Cardiac muscle cell (in vitro differentiated cells and primary cell): ENCODE measurements at regions not wholly inside any gene's neighbourhood (a gene's known extent, or its start where the extent isn't known, plus 50 kb on each side); places are given as distances from the start of the nearest gene placed in this dataset.
"Not testable (repeated sequence)": the region's sequence is repeated elsewhere in the genome, so short reads cannot be mapped to it uniquely, and the experiment has no call there.

Experiments used
- DNase-seq, 2 donors: peaks; one replicate each; pipeline versions ENCODE4 v3.0.0 to v3.0.0-alpha.2; 2010 to 2017; ENCODE audit warnings: low read depth in 1 of 2, low spot score in 1 of 2
- H3K27ac ChIP-seq: fragments of 200-600 bp; sonication (generic); 2 replicates; pipeline ENCODE4 v1.5.1; 2016
- H3K27me3 ChIP-seq: fragments of 200-600 bp; sonication (generic); 2 replicates; pipeline ENCODE4 v1.6.0; 2016; ENCODE audit warnings: control low read depth
- H3K36me3 ChIP-seq: fragments of 200-600 bp; sonication (generic); 2 replicates; pipeline ENCODE4 v1.5.1; 2016; ENCODE audit warnings: control low read depth
- H3K4me1 ChIP-seq: fragments of 200-600 bp; sonication (generic); 2 replicates; pipeline ENCODE4 v1.8.1; 2017; ENCODE audit warnings: low read depth, mild to moderate bottlenecking, mixed run types
- H3K4me3 ChIP-seq: fragments of 200-600 bp; sonication (generic); 2 replicates; pipeline ENCODE4 v1.5.1; 2016; ENCODE audit warnings: mild to moderate bottlenecking
- H3K9me3 ChIP-seq: fragments of 200-600 bp; sonication (generic); 2 replicates; pipeline ENCODE4 v1.5.1; 2017; ENCODE audit warnings: low read depth, mild to moderate bottlenecking, control low read depth
- TF ChIP-seq, protein P1 (sequence below): IDR thresholded peaks from 2 replicates; pipeline ENCODE4 v1.5.1; 2012; ENCODE audit warnings: low read depth, mild to moderate bottlenecking, low read length

DNA sequence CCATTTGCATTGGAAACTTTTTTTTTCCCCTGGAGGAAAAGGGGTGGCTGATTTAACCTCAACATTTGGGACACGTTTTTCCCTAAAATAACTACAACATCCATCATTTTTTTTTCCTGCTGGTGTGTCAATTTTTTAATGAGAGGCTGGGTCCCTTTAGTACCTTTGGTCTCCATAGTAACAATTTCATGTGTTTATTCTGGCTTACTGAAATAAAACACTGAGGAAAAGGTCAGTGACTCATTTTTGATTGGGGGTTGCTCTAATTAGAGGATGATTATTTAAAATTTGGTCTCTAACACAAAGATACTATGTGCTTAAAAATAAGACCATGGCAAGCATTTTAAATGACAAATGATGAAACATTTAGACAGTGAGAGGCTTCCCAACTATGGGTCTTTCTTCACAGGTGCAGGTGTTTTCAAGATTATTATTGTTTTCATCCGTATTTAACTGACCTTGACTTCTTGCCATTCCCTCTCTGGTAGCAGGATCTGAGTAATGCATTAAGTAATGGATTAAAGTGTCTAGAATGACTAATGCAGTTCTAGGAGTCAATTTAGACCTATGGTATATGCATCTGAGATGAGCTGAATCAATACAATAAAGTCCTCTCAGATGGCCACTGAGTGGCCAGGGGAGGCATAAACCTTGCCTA, 406.4 kb downstream of the KCNRG start:
- TF ChIP-seq, protein P1, sequence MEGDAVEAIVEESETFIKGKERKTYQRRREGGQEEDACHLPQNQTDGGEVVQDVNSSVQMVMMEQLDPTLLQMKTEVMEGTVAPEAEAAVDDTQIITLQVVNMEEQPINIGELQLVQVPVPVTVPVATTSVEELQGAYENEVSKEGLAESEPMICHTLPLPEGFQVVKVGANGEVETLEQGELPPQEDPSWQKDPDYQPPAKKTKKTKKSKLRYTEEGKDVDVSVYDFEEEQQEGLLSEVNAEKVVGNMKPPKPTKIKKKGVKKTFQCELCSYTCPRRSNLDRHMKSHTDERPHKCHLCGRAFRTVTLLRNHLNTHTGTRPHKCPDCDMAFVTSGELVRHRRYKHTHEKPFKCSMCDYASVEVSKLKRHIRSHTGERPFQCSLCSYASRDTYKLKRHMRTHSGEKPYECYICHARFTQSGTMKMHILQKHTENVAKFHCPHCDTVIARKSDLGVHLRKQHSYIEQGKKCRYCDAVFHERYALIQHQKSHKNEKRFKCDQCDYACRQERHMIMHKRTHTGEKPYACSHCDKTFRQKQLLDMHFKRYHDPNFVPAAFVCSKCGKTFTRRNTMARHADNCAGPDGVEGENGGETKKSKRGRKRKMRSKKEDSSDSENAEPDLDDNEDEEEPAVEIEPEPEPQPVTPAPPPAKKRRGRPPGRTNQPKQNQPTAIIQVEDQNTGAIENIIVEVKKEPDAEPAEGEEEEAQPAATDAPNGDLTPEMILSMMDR = no peak
- no peaks in the 10 kb centered on the region for H3K36me3 ChIP-seq
- H3K27me3 ChIP-seq = no peaks in the 10 kb centered on the region
- no peak overlapping the region for H3K4me3 ChIP-seq
- H3K4me1 ChIP-seq = peaks cover 22% of the 10 kb centered on the region
- DNase-seq = no peak
- H3K9me3 ChIP-seq = no peaks in the 10 kb centered on the region
- no peak overlapping the region for H3K27ac ChIP-seq

DNA sequence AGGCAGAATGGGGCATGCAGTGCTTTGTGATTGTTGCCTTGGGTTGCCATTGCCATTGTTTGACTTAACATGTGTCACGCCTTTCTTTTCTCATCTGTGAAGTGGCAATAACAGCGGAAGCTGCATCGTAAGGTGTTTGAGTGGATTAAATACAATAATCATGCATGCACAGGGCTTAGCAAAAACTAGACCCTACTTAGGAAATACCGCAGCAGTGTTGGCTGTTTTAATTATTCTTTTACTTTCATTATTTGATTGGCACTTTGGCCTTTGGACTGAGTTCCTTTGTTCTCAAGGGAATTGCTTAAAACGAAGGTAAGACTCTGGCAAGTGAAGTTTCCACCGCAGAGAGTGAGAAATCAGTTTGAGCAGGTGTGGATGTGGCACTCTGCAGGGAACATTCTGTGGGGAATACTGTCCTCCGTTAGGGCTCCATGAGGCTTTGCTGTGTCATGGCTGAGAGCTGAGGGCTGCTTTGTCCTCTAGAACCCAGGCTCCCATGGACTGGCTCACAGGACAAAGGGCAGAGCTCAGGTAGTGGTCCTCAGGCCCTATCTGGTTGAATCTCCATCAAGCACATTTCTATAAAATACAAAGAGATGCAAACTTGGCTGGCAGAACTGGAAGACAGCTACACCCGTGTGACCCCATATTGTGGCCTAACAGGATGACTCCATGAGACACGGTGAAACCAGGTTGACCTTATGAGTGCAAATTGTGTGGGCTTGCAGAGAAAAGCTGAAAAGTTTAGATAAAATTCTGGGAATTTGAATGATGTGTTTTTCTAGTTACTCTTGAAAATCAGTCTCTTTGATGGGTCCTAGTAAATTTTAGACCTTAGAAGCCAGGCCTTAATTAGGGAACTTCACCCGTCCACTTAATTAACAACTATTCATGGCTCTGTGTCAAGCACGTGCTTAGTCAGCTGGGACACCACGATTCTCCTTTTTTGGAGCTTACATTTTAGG, 407.2 kb downstream of the KCNRG start:
- H3K27ac ChIP-seq = no peak overlapping the region
- peaks cover 22% of the 10 kb centered on the region for H3K4me1 ChIP-seq
- H3K27me3 ChIP-seq = no peaks in the 10 kb centered on the region
- TF ChIP-seq, protein P1 = no peak
- no peak for DNase-seq
- H3K36me3 ChIP-seq = no peaks in the 10 kb centered on the region
- no peaks in the 10 kb centered on the region for H3K9me3 ChIP-seq
- H3K4me3 ChIP-seq = no peak overlapping the region

- H3K4me1 ChIP-seq = peaks cover 10% of the 10 kb centered on the region
- no peaks in the 10 kb centered on the region for H3K27me3 ChIP-seq
- H3K9me3 ChIP-seq = no peaks in the 10 kb centered on the region
- TF ChIP-seq, protein P1 = no peak
- DNase-seq = no peak
- no peak overlapping the region for H3K4me3 ChIP-seq
- no peak overlapping the region for H3K27ac ChIP-seq
- no peaks in the 10 kb centered on the region for H3K36me3 ChIP-seq
Observed at GRCh38 chr13:50424993-50425392, 409.7 kb downstream of the KCNRG start.

DNA sequence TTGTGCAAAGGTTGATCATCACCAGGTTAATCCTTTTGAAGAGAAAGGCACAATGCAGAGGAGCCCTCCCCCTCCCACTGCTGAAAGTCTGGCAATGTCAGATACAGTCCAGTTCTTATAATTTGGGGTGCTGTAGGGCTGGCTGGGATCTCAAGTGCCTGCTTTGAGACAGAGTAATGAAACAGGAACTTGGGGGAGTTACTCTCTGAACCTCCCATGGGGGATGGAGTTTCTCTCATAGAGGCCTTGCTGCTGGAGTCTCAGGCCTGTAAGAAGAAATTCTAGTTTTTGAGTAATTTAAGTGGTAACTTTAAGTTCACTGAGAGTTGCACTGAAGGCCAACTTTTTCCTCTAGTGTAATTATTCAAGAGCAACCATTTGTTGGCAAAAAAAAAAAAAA, 410.5 kb downstream of the KCNRG start:
- no peak for DNase-seq
- H3K27ac ChIP-seq = no peak overlapping the region
- TF ChIP-seq, protein P1 = no peak

GRCh38 chr13:50426927-50427326, 411.7 kb downstream of the KCNRG start:
- TF ChIP-seq, protein P1 = no peak
- peaks cover 10% of the 10 kb centered on the region for H3K4me1 ChIP-seq
- no peak overlapping the region for H3K27ac ChIP-seq
- H3K9me3 ChIP-seq = no peaks in the 10 kb centered on the region
- no peaks in the 10 kb centered on the region for H3K36me3 ChIP-seq
- DNase-seq = no peak
- H3K27me3 ChIP-seq = no peaks in the 10 kb centered on the region
- H3K4me3 ChIP-seq = no peak overlapping the region

More for the DNA sequence above, 410.5 kb downstream of the KCNRG start:
- Histone ChIP-seq H3K9me3 (no peaks in the 10 kb centered on the region), H3K36me3 (no peaks in the 10 kb centered on the region), H3K4me1 (peaks cover 10% of the 10 kb centered on the region), H3K4me3 (no peak overlapping the region), H3K27me3 (no peaks in the 10 kb centered on the region)

GRCh38 chr13:50427511-50427910, 412.3 kb downstream of the KCNRG start:
- H3K9me3 ChIP-seq, H3K27me3 ChIP-seq, DNase-seq, H3K4me3 ChIP-seq, H3K27ac ChIP-seq, H3K36me3 ChIP-seq: not testable (repeated sequence)
- H3K4me1 ChIP-seq = peaks cover 10% of the 10 kb centered on the region
